Ovary (tissue), 7 donors: ENCODE measurements at regions not wholly inside any gene's neighbourhood (a gene's known extent, or its start where the extent isn't known, plus 50 kb on each side); places are given as distances from the start of the nearest gene placed in this dataset.

Experiments used
- DNase-seq, 5 donors: peaks; one replicate each; pipeline ENCODE4 v3.0.0-alpha.2; 2019 to 2020
- H3K27ac ChIP-seq, 2 donors: fragments of 200-600 bp; one replicate each; pipeline versions ENCODE4 v1.5.1 to v1.8.0; 2019 to 2022
- H3K27me3 ChIP-seq: fragments of 200-600 bp; one replicate; pipeline ENCODE4 v1.8.0; 2022
- H3K36me3 ChIP-seq: fragments of 200-600 bp; sonication (generic); one replicate; pipeline ENCODE4 v1.5.1; 2019
- H3K4me1 ChIP-seq: one replicate; pipeline ENCODE4 v1.8.1; 2013; ENCODE audit warnings: mild to moderate bottlenecking, moderate library complexity; ENCODE audit not compliant: insufficient read depth
- H3K4me3 ChIP-seq: fragments of 200-600 bp; sonication (generic); one replicate; pipeline ENCODE4 v1.5.1; 2017
- H3K9me3 ChIP-seq, 2 donors: fragments of 200-600 bp in 1 of 2; sonication (generic) in 1 of 2; one replicate each; pipeline versions ENCODE4 v1.5.1 to v1.8.1; 2013 to 2019; ENCODE audit warnings: mild to moderate bottlenecking in 1 of 2, moderate library complexity in 1 of 2
- EP300 ChIP-seq: sonication (generic); formaldehyde crosslinking; IDR thresholded peaks from one replicate; pipeline ENCODE4 v1.6.1; 2017; ENCODE audit warnings: antibody characterized with exemption
- POLR2A ChIP-seq: fragments of 450-650 bp; IDR thresholded peaks from one replicate; pipeline ENCODE4 v1.6.1; 2017; ENCODE audit warnings: antibody characterized with exemption, mild to moderate bottlenecking, moderate library complexity
- WGBS, 3 donors: extraction: QIAGEN DNeasy Blood & Tissue Kit in 1 of 3; methylation state at CpG; one replicate each; pipeline versions ENCODE4 v1.1.5 to v1.1.7; 2013 to 2017; 5-methylcytosine and 5-hydroxymethylcytosine counted together
- intact Hi-C, 4 donors: fragments of 100-400 bp; cut with DNase I; formaldehyde crosslinking; loops; one replicate each; pipeline versions ENCODE4 v1.11.0 to v1.15.1; 2022 to 2023
- TF ChIP-seq, protein P1 (sequence below), 3 donors: fragments of 450-650 bp in 2 of 3; fragments of 200-600 bp in 1 of 3; IDR thresholded peaks; one replicate each; pipeline versions ENCODE4 v1.5.1 to v1.8.0; 2016 to 2022; ENCODE audit warnings: antibody characterized with exemption in 3 of 3, mild to moderate bottlenecking in 1 of 3
- donor health status: DM: no; HTN: no; CAD: no; lungs with moderate emphysema.
- donor health status: DM: no; HTN: no; CAD: no.
- donor health status: Bipolar disorder and iron deficiency.
- donor health status: DM: no; HTN: no; CAD: no.
- donor health status: DM: yes; HTN: yes; CAD: no.

DNA sequence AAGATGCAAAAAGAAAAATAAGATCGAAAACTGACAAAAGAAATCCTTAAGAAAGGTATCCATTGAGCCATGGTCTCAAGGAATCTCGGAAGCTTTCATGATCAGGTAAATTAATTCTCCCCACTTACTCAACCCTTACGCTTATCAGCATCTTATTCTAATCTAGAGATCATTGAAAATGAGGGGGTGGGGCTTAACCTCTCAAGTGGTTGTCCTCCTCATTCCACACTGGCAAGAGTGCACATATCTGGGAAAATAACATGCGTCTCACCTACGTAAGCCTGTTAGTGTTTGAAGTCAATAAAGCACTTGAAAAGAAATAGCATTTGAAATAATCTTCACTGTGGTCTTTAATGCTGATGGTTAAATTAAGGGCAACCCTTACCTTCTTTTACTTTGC lies 82.5 kb upstream of the NEUROD1 start:
- Histone ChIP-seq H3K4me3 (no peak overlapping the region), H3K27me3 (no peaks in the 10 kb centered on the region), H3K36me3 (no peaks in the 10 kb centered on the region), H3K4me1 (no peaks in the 10 kb centered on the region), H3K27ac (no peak overlapping the region), H3K9me3 (no peaks in the 10 kb centered on the region)
- DNase-seq: no peak
- no peak for TF ChIP-seq EP300
- TF ChIP-seq, protein P1, sequence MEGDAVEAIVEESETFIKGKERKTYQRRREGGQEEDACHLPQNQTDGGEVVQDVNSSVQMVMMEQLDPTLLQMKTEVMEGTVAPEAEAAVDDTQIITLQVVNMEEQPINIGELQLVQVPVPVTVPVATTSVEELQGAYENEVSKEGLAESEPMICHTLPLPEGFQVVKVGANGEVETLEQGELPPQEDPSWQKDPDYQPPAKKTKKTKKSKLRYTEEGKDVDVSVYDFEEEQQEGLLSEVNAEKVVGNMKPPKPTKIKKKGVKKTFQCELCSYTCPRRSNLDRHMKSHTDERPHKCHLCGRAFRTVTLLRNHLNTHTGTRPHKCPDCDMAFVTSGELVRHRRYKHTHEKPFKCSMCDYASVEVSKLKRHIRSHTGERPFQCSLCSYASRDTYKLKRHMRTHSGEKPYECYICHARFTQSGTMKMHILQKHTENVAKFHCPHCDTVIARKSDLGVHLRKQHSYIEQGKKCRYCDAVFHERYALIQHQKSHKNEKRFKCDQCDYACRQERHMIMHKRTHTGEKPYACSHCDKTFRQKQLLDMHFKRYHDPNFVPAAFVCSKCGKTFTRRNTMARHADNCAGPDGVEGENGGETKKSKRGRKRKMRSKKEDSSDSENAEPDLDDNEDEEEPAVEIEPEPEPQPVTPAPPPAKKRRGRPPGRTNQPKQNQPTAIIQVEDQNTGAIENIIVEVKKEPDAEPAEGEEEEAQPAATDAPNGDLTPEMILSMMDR (IDR thresholded peaks at IDR 0.05): no peak
- TF ChIP-seq POLR2A: no peak
- intact Hi-C loops: no loop called here
- WGBS, 3 donors: 96 to 98% (median 97%) methylated on average over 5 of the region's 5 CpGs

DNA sequence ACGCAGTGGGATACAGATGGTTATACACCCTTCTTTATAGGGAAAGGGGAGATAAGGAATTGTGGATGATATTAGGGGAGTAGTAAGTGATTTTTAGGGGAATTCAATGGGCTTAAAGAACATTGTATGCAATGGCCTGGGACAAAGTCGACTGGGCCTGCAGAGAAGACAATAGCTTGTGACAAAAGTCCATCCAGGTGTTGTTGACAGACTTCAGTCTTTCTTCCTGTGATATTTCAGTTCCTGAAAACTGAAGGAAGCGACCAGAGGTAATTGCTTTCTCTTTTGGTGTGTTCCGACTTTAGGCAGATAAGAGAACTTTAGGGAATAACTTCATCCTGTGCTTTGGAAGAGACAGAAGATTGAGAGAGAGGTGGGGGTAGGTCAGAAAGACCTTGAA lies 83.1 kb upstream of the NEUROD1 start:
- H3K27me3 ChIP-seq: no peaks in the 10 kb centered on the region
- DNase-seq: no peak
- TF ChIP-seq EP300 (no peak), POLR2A (no peak)
- TF ChIP-seq, protein P1 (IDR thresholded peaks at IDR 0.05): no peak
- no peaks in the 10 kb centered on the region for H3K36me3 ChIP-seq
- H3K27ac ChIP-seq: no peak overlapping the region
- 90 to 94% (median 93%) methylated on average over 4 of the region's 4 CpGs for WGBS, 3 donors
- H3K4me1 ChIP-seq: no peaks in the 10 kb centered on the region
- no peak overlapping the region for H3K4me3 ChIP-seq
- intact Hi-C loops: no loop called here
- H3K9me3 ChIP-seq: no peaks in the 10 kb centered on the region

DNA sequence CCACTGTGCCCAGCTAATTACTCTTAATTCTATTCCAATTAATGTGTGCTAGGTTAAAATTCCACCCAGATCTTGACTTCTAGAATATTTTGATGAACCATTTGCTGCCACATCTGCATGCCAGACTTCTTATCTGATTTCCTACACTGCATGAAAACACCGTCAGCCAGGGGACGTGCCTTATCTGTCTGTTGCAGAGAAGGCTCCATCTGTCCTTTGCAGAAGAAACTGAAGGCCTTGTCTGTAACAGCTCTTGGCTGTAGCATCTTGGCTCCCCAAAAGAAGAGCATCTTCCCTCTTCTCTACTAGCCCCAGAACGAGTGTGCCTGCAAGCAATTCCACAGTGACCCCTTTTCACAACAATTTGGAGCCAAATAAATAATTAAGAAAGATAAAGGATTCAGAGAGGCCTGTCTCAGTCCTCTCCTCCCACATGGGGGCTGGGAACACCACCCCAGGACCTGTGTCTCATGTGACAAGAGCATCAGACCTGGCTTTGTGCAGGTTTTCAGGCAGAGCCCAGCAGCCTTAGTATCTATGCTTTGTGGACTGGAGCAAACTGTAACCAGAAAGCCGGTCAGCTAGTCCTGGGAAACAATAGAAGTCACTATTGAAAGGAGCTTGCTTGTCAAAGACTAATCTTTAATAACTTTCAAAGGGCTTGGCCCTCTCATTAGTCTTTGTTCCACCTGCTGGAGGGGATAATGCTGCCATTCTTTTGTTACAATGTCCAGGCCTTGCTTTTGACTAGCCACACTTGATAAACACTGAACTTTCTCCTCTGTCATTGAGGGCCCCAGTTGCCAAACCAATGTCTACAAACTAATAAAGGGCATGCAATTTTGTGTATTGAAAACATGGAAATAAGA lies 84.0 kb upstream of the NEUROD1 start:
- DNase-seq: no peak
- H3K36me3 ChIP-seq: no peaks in the 10 kb centered on the region
- H3K4me3 ChIP-seq: no peak overlapping the region
- no peaks in the 10 kb centered on the region for H3K4me1 ChIP-seq
- no peak for TF ChIP-seq EP300
- TF ChIP-seq, protein P1 (IDR thresholded peaks at IDR 0.05): no peak
- TF ChIP-seq POLR2A: no peak
- 66 to 73% (median 71%) methylated on average over 4 of the region's 4 CpGs for WGBS, 3 donors
- H3K9me3 ChIP-seq: no peaks in the 10 kb centered on the region
- no peaks in the 10 kb centered on the region for H3K27me3 ChIP-seq
- no peak overlapping the region for H3K27ac ChIP-seq
- intact Hi-C loops: no loop called here

DNA sequence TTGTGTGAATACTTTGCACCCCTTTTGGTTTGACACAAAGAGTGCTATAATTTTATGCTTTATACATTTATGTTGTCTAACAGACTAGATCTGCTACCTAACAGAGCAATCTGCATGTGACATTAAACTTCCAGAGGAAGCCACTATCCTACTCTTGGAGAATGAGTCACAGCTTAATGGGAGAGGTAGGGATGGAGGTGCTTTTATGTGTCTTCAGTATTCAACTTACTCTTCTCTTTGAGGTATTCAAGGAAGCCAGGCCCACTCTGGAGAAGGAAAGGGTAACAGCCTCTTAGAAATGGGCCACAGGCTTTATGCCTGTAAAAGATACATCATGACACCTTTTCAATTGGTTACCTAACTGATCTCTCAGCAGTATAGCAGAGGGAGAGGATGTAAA lies 85.8 kb upstream of the NEUROD1 start:
- Histone ChIP-seq H3K36me3 (no peaks in the 10 kb centered on the region), H3K4me3 (no peak overlapping the region), H3K27ac (no peak overlapping the region), H3K9me3 (no peaks in the 10 kb centered on the region), H3K27me3 (no peaks in the 10 kb centered on the region), H3K4me1 (no peaks in the 10 kb centered on the region)
- no peak for DNase-seq
- TF ChIP-seq, protein P1 (IDR thresholded peaks at IDR 0.05): no peak
- TF ChIP-seq POLR2A (no peak), EP300 (no peak)
- intact Hi-C loops: no loop called here
